Left lung (tissue), 4 donors: ENCODE measurements at regions not wholly inside any gene's neighbourhood (a gene's known extent, or its start where the extent isn't known, plus 50 kb on each side); places are given as distances from the start of the nearest gene placed in this dataset.

Experiments
- ATAC-seq: fragments of 200-7000 bp; cut with Tn5 transposase; one replicate; pipeline ENCODE4 v1.9.1; 2020; ENCODE audit warnings: moderate library complexity
- DNase-seq, 4 donors: peaks; one replicate each; pipeline ENCODE4 v3.0.0-alpha.2; 2013 to 2020
- H3K27ac ChIP-seq, 2 donors: fragments of 200-600 bp; sonication (generic) in 1 of 2; one replicate each; pipeline versions ENCODE4 v1.5.0 to v1.8.0; 2020 to 2021
- H3K27me3 ChIP-seq, 2 donors: fragments of 200-600 bp; sonication (generic) in 1 of 2; one replicate each; pipeline versions ENCODE4 v1.5.0 to v1.8.0; 2020 to 2021
- H3K36me3 ChIP-seq, 2 donors: fragments of 200-600 bp; sonication (generic) in 1 of 2; one replicate each; pipeline versions ENCODE4 v1.5.0 to v1.8.0; 2020 to 2021
- H3K4me1 ChIP-seq, 2 donors: fragments of 200-600 bp; one replicate each; pipeline ENCODE4 v1.8.0; 2021
- H3K4me3 ChIP-seq, 2 donors: fragments of 200-600 bp; sonication (generic) in 1 of 2; one replicate each; pipeline versions ENCODE4 v1.5.0 to v1.8.0; 2020 to 2021; ENCODE audit warnings: mild to moderate bottlenecking in 1 of 2
- H3K9me3 ChIP-seq, 2 donors: fragments of 200-600 bp; sonication (generic) in 1 of 2; one replicate each; pipeline versions ENCODE4 v1.5.0 to v1.8.0; 2020 to 2021
- intact Hi-C, 2 donors: fragments of 100-400 bp; cut with DNase I; formaldehyde crosslinking; loops; one replicate each; pipeline versions ENCODE4 v1.11.2 to v1.14.2; 2022
- TF ChIP-seq, protein P1 (sequence below), 2 donors: fragments of 200-600 bp; sonication (generic) in 1 of 2; IDR thresholded peaks; one replicate each; pipeline versions ENCODE4 v1.5.0 to v1.8.0; 2021; ENCODE audit warnings: antibody characterized with exemption in 2 of 2
- donor health status: DM: no; HTN: yes; CAD: no.
- donor health status: DM: no; HTN: no; CAD: no.

DNA sequence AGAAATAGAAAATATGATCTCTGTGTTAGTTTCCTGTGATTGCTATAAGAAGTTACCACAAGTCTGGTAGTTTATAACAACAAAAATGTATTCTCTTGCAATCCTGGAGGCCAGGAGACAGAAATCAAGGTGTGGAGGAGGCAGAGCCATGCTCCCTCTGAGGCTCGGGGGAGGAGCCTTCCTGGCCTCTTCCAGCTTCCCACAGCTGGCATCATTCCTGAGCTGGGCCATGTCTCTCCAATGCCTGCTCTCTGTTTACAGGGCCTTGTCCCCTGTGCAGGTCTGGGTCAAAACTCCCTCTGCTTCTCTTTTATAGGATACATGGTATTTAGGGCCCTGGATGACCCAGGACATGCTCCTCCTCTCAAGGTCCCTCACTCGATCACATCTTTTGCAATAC, 81.3 kb upstream of the RET start:
- H3K4me1 ChIP-seq, result no peaks in the 10 kb centered on the region
- intact Hi-C loops, result no loop called here

DNA sequence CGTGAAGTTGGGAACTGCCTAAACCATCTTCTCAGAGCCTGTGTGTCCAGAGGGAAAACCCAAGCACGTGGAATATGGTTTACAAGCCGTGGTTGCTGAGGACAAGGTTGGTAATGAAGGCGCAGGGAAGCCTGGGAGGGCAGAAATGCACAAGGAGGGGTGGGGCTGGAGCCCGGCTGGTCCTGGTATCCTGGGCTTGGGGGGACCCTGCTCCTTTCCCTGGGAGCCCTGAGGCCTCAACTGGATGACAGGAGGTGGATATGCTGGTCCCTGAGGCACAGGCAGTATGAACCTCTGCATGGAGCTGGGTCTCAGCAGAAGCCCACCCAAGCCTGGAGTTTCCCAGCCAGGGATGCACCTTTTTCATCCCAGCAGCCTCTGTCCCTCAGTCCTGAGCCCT, 80.3 kb upstream of the RET start:
- Histone ChIP-seq H3K9me3 (no peaks in the 10 kb centered on the region), H3K4me3 (no peak overlapping the region), H3K4me1 (no peaks in the 10 kb centered on the region), H3K27ac (no peak overlapping the region), H3K36me3 (no peaks in the 10 kb centered on the region), H3K27me3 (no peaks in the 10 kb centered on the region)
- DNase-seq, result no peak
- TF ChIP-seq, protein P1, sequence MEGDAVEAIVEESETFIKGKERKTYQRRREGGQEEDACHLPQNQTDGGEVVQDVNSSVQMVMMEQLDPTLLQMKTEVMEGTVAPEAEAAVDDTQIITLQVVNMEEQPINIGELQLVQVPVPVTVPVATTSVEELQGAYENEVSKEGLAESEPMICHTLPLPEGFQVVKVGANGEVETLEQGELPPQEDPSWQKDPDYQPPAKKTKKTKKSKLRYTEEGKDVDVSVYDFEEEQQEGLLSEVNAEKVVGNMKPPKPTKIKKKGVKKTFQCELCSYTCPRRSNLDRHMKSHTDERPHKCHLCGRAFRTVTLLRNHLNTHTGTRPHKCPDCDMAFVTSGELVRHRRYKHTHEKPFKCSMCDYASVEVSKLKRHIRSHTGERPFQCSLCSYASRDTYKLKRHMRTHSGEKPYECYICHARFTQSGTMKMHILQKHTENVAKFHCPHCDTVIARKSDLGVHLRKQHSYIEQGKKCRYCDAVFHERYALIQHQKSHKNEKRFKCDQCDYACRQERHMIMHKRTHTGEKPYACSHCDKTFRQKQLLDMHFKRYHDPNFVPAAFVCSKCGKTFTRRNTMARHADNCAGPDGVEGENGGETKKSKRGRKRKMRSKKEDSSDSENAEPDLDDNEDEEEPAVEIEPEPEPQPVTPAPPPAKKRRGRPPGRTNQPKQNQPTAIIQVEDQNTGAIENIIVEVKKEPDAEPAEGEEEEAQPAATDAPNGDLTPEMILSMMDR (IDR thresholded peaks at IDR 0.05), result no peak
- intact Hi-C loops, result no loop called here
- ATAC-seq, result no peak

More for the DNA sequence above, 81.3 kb upstream of the RET start:
- ATAC-seq (no peak), DNase-seq (no peak)
- TF ChIP-seq, protein P1 (IDR thresholded peaks at IDR 0.05), result no peak
- Histone ChIP-seq H3K4me3 (no peak overlapping the region), H3K9me3 (no peaks in the 10 kb centered on the region), H3K36me3 (no peaks in the 10 kb centered on the region), H3K27ac (no peak overlapping the region), H3K27me3 (no peaks in the 10 kb centered on the region)

DNA sequence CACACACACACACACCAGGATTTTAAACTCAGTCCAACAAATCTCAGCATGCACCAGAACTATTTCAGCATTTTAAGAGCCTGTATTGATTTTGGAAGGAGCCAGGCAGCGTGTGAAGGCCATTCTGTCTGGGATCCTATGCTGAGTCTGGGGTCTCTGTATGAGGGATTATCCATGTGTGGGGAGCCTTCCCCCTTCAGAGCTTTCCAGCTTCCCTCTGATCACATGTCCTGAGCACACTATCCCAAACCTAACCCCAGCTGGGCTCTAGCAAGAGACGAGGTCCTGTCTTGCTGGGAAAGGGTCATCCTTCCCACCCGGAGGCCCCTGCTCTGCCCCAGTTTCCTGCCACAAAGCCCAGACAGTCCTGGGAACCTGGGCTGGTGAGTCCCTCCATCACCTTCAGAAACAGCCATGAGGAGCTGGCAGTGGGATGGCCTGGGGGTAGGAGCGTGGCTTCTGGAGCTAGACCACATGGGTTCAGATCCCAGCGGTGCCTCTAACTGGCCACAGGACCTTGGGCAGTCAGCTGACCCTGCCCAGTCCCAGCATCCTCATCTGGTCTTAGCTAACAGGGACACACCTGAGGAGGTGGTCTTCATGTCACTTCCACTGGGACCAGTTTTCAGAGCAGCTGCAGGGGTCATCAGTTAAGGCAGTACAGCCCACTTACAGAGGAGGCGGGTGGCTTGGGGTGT, 79.6 kb upstream of the RET start:
- no peaks in the 10 kb centered on the region for H3K27me3 ChIP-seq
- no peaks in the 10 kb centered on the region for H3K9me3 ChIP-seq
- peak in 1 of 4 donors; percentile 39 for DNase-seq
- TF ChIP-seq, protein P1 (IDR thresholded peaks at IDR 0.05), result no peak
- intact Hi-C loops, result no loop called here
- H3K27ac ChIP-seq, result no peak overlapping the region
- no peaks in the 10 kb centered on the region for H3K36me3 ChIP-seq
- H3K4me1 ChIP-seq, result no peaks in the 10 kb centered on the region
- no peak overlapping the region for H3K4me3 ChIP-seq
- ATAC-seq, result no peak

DNA sequence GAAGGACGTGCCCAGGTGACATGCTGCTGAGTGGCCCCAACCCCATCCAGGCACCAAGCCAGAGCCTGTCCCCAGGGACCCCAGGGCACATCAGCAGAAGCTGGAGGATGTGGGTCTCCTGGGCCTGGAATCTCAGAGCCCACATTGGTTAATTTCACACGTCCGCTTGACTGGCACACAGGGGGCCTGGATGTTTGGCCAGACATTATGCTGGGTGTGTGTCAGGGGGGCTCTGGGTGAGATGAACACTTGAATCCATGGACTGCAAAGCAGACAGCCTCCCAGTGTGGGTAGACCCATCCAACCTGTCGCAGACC, 79.1 kb upstream of the RET start:
- Histone ChIP-seq H3K36me3 (no peaks in the 10 kb centered on the region), H3K9me3 (no peaks in the 10 kb centered on the region), H3K4me1 (no peaks in the 10 kb centered on the region), H3K27me3 (no peaks in the 10 kb centered on the region), H3K4me3 (no peak overlapping the region), H3K27ac (no peak overlapping the region)
- ATAC-seq (no peak), DNase-seq (peak in 1 of 4 donors; percentile 42)
- TF ChIP-seq, protein P1 (IDR thresholded peaks at IDR 0.05), result no peak
- intact Hi-C loops, result no loop called here

DNA sequence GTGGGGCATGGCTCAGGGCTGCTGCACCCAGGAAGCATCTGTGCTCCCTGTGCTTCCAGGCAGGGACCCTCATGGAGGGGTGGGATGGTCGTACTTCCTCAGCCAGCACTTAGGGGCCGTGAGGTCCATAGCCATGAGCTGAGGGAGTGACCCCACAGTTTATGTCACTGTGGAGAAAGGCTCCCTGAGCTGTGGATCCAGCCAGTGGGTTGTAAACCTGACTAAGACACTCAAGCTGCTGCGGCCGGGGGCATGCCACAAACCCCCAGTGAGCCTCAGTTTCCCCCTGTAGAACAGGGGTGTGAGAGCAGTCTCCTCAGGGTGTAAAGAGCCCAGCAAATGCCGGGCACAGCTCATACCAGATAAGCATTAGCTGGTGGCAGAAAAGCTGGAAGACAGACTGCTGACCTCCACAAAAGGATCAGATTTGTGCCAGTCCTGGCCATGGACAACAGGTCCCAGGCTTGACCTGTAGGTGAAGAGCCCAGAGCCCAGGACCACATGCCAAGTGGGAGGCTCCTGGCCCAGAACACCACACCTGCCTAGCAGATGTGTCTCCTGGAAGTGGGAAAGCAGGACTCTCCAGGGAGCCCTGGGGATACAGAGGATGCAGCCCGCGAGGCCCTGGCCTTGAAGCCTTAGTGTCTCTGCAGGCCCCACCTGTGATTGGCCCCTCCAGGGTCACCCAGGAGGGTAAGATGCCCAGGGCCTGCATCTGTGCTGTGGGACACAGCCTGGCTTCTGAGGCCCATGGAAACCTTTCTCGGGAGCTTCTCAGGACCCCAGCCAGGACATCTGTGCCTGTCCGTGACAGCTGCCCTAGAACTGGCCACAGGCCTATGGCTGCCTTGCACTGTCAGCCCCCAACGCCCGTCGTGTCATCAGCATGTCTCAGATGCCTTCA, 78.1 kb upstream of the RET start:
- DNase-seq, result peak in 1 of 4 donors; percentile 48
- no peaks in the 10 kb centered on the region for H3K36me3 ChIP-seq
- no peaks in the 10 kb centered on the region for H3K4me1 ChIP-seq
- intact Hi-C loops, result no loop called here
- ATAC-seq, result no peak
- no peak overlapping the region for H3K27ac ChIP-seq
- H3K27me3 ChIP-seq, result no peaks in the 10 kb centered on the region
- H3K4me3 ChIP-seq, result no peak overlapping the region
- no peaks in the 10 kb centered on the region for H3K9me3 ChIP-seq
- TF ChIP-seq, protein P1 (IDR thresholded peaks at IDR 0.05), result no peak
